ENCODE measurements at regions not wholly inside any gene's neighbourhood (a gene's known extent, or its start where the extent isn't known, plus 50 kb on each side); places are given as distances from the start of the nearest gene placed in this dataset.

DNA sequence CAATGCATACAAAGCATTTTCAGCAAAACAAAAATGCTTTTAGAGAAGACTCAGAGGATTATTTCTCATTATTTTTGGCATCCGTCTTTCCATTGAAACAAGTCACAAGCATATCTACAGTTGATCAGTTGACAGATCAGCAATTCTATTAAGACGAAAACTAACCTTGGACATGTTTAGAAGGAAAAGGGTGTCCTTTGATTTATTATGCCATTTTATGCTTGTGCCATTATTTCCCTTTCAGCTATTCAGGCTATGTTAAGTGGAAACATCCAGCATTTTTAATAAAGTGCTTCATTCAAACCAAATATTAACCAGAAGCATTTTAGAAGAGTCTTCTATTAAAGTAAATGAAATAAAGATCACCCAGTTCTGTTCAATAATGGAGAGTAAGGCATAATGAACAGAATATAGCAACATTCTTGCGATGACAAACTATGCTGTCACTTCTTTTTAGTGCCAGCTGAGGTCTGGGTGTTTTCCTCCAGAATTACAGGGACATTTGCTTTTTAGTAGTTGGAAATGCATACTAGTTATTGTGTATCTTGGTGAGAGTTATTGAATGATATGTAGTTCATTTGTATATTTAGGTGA lies 481.4 kb downstream of the PLA2G4A start:
- no peak for DNase-seq (ENCODE audit: low read depth)

- no peak for DNase-seq (ENCODE audit: low read depth)
Measured at GRCh38 chr1:187313115-187313514, 484.4 kb downstream of the PLA2G4A start.

DNA sequence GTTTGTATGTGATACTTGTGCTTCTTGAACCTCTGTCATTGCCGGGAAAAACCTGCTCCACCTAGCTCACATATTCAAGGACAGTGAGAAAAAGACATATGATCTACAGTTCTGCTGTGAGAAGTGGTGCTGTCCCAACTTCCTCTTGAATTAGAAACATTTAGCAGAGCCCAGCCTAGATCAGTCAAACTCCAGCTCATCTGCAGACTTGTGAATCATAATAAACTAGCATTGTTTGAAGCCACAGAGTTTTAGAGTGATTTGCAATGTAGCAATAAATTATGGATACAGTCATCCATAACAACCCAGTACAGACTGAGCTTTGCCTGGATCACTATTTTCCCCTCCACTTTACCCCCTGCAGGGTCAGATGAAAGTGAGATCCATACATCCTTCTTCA lies 497.8 kb downstream of the PLA2G4A start:
- DNase-seq (ENCODE audit: low read depth) = no peak

- no peak for DNase-seq (ENCODE audit: low read depth)
Measured at GRCh38 chr1:187336441-187337168, 507.9 kb downstream of the PLA2G4A start.

DNA sequence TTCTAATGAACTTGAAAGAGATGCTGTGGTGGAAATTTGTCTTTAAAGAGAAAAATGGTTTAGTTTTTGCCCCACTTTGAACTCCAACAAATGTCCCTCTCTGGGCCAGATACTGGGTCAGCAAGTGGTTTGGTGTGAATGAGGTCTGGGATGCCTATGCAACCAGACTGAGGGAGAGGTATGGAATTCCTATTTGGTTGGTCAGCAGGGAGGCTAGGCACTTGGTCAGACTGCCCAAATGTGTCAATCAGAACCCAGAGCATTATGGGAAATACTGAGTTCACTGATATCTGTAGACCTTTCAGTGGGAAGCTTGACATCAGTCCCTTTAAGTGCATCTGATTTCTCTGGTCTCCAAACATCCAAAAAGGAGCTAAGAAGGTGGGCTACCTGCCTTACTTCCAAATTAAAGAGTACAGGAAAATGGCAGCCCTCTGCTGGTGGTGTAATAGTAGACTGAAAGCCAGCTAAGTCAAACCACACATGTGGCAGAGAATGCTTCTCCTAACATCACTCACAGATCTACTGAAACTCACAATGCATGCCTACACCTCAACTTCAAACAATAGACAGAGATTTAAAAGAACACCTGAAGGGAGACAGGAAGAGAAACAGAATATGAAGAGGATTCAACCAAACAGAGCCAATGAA lies 510.1 kb downstream of the PLA2G4A start:
- DNase-seq (ENCODE audit: low read depth) = no peak

GRCh38 chr1:187342495-187342894 lies 513.7 kb downstream of the PLA2G4A start:
- no peak for DNase-seq (ENCODE audit: low read depth)

DNA sequence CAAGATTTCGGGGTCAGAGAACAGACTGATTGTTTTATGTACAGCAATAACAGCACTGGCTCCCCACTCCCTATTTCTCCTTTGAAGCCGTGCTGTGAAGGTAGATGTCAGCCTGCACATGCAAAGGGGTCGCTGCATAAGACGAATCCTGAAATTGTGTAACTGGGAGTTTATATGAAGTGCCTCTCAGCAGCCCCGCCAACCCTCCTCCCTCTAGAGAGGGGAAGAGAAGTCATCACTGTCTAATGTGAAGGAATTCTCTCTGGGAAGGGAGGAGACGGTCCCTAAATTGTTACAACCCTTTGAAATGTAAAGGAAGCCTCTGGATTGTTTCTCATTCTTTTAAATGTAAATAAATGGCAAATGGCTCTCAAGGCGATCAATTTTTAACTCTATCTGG lies 545.3 kb downstream of the PLA2G4A start:
- DNase-seq (ENCODE audit: low read depth) = no peak

GRCh38 chr1:187374742-187375141 lies 546.0 kb downstream of the PLA2G4A start:
- DNase-seq (ENCODE audit: low read depth) = no peak

- no peak for DNase-seq (ENCODE audit: low read depth)
Measured at GRCh38 chr1:187383366-187383765, 554.6 kb downstream of the PLA2G4A start.

DNA sequence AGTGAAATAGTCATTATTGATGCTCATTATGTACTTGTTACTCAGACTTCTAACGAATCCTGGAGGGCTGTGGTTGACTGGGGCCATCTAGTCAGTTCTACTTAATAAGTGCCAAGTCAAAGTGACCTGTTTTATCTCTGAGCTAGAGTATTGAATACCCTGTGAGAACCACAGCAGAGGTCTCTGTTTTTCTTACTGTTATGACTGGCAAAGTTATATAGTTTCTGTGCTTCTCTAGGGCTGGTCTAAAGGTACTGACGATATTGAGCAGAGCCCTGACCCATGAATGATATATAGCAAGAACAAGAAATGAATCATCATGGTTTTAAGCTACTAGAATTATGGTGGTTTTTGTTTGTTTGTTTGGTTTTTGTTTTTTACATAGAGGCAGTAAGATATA lies 555.8 kb downstream of the PLA2G4A start:
- no peak for DNase-seq (ENCODE audit: low read depth)

DNA sequence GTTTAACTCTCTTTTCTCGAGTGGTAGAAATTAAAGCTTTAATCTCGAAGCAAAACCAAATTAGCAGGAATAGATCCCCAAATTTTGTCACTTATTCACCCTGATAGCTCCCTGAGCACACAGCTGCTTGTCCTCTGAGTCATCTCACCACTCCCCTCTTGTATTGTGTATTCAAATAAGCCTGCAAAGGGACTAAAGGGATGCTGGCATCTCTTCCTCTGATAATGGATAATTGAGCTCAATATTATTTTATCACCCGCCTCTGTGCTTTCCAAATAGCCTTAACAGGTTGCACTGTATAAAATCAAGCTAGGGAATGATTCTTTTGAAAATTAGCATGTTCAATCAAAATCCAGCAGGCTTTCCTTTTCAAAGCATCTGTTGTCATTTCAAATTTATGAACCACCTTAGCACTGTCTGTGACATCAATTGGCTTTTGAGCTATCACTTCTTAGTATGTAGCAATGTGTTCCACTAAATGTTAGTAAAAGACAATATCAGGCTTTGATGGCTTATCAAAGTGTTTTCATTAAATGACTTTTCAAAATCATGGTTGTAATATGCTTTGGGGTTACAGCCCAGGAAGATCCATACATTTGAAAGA lies 561.6 kb downstream of the PLA2G4A start:
- DNase-seq (ENCODE audit: low read depth) = no peak

DNA sequence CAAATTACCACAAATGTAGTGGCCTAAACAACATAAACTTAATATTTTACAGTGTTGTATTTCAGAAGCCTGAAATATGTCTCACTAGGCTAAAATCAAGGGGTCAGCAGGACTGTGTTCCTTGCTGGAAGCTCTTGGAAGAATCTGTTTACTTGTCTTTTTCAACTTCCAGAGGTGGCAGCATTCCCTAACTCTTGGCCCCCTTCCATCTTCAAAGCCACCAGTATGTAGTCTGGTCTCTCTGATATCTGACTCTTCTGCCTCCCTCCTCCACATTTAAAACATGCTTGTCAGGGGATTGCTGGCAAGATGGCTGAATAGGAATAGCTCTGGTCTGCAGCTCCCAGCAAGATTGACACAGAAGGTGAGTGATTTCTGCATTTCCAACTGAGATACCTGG lies 567.5 kb downstream of the PLA2G4A start:
- no peak for DNase-seq (ENCODE audit: low read depth)

DNA sequence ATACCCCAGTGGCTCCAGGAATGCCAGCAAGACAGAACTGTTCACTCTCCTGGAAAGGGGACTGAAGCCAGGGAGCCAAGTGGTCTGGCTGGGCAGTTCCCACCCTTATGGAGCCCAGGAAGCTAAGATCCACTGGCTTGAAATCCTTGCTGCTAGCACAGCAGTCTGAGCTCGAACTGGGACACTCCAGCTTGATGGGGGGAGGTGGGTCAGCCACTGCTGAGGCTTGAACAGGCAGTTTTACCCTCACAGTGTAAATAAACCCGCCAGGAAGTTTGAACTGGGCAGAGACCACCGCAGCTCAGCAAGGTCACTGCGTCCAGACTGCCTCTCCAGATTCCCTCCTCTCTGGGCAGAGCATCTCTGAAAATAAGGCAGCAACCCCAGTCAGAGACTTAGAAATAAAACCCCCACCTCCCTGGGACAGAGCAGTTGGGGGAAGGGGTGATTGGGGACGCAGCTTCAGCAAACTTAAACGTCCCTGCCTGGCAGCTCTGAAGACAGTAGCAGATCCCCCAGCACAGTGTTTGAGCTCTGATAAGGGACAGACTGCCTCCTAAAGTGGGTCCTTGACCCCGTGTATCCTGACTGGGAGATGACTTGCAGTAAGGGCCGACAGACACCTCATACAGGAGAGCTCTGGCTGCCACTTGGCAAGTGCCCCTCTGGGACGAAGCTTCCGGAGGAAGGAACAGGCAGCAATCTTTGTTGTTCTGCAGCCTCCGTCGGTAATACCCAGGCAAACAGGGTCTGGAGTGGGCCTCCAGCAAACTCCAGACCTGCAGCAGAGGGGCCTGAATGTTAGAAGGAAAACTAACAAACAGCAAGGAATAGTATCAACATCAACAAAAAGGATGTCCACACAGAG lies 568.4 kb downstream of the PLA2G4A start:
- no peak for DNase-seq (ENCODE audit: low read depth)

- DNase-seq (ENCODE audit: low read depth) = no peak
Measured at GRCh38 chr1:187408212-187409004, 579.7 kb downstream of the PLA2G4A start.

- DNase-seq (ENCODE audit: low read depth) = no peak
Measured at GRCh38 chr1:187409341-187409740, 580.6 kb downstream of the PLA2G4A start.

- DNase-seq (ENCODE audit: low read depth) = no peak
Measured at GRCh38 chr1:187411118-187411517, 582.4 kb downstream of the PLA2G4A start.

DNA sequence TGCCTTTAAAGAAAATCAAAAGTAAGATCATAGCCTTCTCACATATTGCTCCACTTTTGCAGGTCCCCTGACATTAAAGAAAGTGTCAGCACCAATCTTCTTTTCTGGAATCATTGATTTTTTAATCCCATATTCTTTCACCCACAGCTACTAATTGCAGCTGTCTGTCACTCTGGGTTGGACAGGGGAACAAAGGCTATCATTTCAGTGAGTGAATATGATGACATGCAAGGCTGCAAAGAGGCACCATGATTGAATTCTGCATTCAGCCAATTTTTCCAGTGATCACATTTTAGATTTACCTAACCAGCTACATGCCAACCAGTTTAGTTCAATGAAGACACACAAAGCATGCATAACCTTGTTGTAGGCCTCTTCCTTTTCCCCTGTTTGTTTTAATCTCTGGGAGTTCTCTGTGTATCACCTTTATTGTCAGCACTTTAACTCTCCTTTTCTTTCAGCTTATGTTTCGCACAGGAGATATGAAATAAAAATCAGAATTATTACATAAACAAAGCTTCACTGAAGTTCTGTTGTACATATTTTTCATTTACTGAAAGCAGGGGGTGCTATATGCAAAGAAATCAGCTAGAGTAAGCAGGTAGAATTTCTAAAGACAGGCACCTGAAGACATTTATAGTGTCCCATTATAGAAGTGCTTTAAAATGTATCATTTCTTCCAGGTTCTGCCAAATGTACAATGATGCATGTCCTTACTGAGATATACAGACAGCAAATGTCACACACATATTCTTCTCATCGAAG lies 584.8 kb downstream of the PLA2G4A start:
- DNase-seq (ENCODE audit: low read depth) = no peak

- DNase-seq (ENCODE audit: low read depth) = no peak
Measured at GRCh38 chr1:187415065-187415464, 586.3 kb downstream of the PLA2G4A start.

DNA sequence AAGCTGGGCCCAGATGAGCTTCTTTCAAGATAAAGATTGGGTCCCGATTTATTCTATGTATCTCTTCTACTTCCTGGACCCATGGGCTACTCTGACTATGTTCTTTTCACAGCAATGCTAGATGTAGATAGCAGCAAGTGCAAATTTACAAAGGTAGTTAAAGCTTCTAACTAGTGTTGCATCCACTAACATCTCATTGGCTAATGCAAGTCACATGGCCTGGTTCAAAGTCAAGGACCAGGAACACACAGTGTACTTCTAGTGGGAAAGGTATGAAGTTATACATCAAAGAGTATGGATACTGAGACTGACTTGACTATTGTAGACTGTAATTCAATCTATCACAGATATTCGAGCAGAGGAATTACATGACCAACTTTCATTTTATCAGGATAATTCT lies 588.8 kb downstream of the PLA2G4A start:
- no peak for DNase-seq (ENCODE audit: low read depth)

DNA sequence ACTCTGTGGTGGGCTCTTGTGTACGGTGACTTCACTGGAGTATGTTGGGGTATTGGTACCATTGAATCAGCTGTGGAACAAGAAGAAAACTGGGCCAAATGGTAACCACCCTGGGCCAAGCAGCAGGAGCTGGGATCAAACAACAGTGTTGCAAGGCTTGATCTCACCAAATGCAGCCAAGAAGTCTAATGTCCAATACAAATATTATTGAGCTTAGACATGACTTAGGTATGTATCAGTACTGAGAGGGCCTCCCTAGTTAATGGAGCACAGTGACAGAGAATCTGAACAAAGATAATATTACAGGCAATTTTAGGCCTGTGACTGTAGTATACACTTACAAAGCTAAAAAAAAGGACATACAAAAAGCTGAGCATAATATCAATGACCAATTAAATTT lies 604.8 kb downstream of the PLA2G4A start:
- no peak for DNase-seq (ENCODE audit: low read depth)

- no peak for DNase-seq (ENCODE audit: low read depth)
Measured at GRCh38 chr1:187442603-187443002, 613.9 kb downstream of the PLA2G4A start.

Data from stromal cell of bone marrow (primary cell).